ENCODE measurements at regions not wholly inside any gene's neighbourhood (a gene's known extent, or its start where the extent isn't known, plus 50 kb on each side); places are given as distances from the start of the nearest gene placed in this dataset.

GRCh38 chr5:117098094-117098493 is 523.5 kb upstream of the SEMA6A start:
- Histone ChIP-seq H3K4me1 (no peaks in the 10 kb centered on the region), H3K9me3 (no peaks in the 10 kb centered on the region), H3K4me3 (no peak overlapping the region), H3K4me2 (no peak overlapping the region), H3K27ac (no peak overlapping the region)
- WGBS (ENCODE audit: missing lambda C conversion rate): 3% methylated on average over 3 of the region's 3 CpGs
- ChIA-PET POLR2A (no interaction called here), CTCF (no interaction called here)
- DNase-seq (ENCODE audit: low read depth in 1 of 2, low spot score in 1 of 2) (no peak), FAIRE-seq (no peak), ATAC-seq (no peak)
- TF ChIP-seq E2F6 (IDR thresholded peaks at IDR 0.05; ENCODE audit: borderline replicate concordance, low read depth): no peak
- TF ChIP-seq USF2 (IDR thresholded peaks at IDR 0.05): no peak
- no peak for TF ChIP-seq POLR2A (IDR thresholded peaks at IDR 0.05; ENCODE audit: low read length)

GRCh38 chr5:117095346-117096332 is 521.0 kb upstream of the SEMA6A start:
- Histone ChIP-seq H3K4me3 (no peak overlapping the region), H3K27ac (no peak overlapping the region), H3K9me3 (no peaks in the 10 kb centered on the region), H3K4me2 (no peak overlapping the region), H3K4me1 (no peaks in the 10 kb centered on the region)
- no peak for TF ChIP-seq CBX2 (IDR thresholded peaks at IDR 0.05; ENCODE audit: borderline replicate concordance, low read depth)
- TF ChIP-seq ATOH8 (CRISPR knock-in tag; IDR thresholded peaks at IDR 0.05; ENCODE audit: low read depth): no peak
- no peak for TF ChIP-seq MAZ (IDR thresholded peaks at IDR 0.05; ENCODE audit: borderline replicate concordance, low read depth, low read length)
- TF ChIP-seq POLR2AphosphoS2 (conservative IDR thresholded peaks at IDR 0.05; ENCODE audit: low read length): no peak
- TF ChIP-seq REST (IDR thresholded peaks at IDR 0.05): no peak
- no peak for TF ChIP-seq ZFP36 (IDR thresholded peaks at IDR 0.05; ENCODE audit: borderline replicate concordance, partially characterized antibody)
- no peak for TF ChIP-seq ZC3H11A (IDR thresholded peaks at IDR 0.05)
- no peak for TF ChIP-seq RAD21 (conservative IDR thresholded peaks at IDR 0.05 in 1 of 2, IDR thresholded peaks at IDR 0.05 in 1 of 2)
- no peak for TF ChIP-seq CTCF (IDR thresholded peaks at IDR 0.05)
- TF ChIP-seq SREBF2 (IDR thresholded peaks at IDR 0.05): no peak
- TF ChIP-seq EP300 (IDR thresholded peaks at IDR 0.05): no peak
- no peak for TF ChIP-seq RCOR1 (IDR thresholded peaks at IDR 0.05; ENCODE audit: low read depth, low read length)
- no peak for TF ChIP-seq HMGXB4 (CRISPR knock-in tag; IDR thresholded peaks at IDR 0.05; ENCODE audit: borderline replicate concordance)
- no peak for TF ChIP-seq MAFK (IDR thresholded peaks at IDR 0.05; ENCODE audit: partially characterized antibody)
- no peak for TF ChIP-seq RARB (CRISPR knock-in tag; IDR thresholded peaks at IDR 0.05)
- TF ChIP-seq CHD4 (IDR thresholded peaks at IDR 0.05; ENCODE audit: borderline replicate concordance): no peak
- TF ChIP-seq TP53 (CRISPR knock-in tag; IDR thresholded peaks at IDR 0.05): no peak
- no peak for TF ChIP-seq FOXS1 (CRISPR knock-in tag; IDR thresholded peaks at IDR 0.05)
- ChIA-PET CTCF (no interaction called here), POLR2A (no interaction called here)
- ATAC-seq (no peak), DNase-seq (ENCODE audit: low read depth in 1 of 2, low spot score in 1 of 2) (no peak), FAIRE-seq (no peak)
- WGBS (ENCODE audit: missing lambda C conversion rate): 19% methylated on average over 10 of the region's 10 CpGs
